Dedifferentiated amniotic fluid mesenchymal stem cell (primary cell): ENCODE measurements at regions not wholly inside any gene's neighbourhood (a gene's known extent, or its start where the extent isn't known, plus 50 kb on each side); places are given as distances from the start of the nearest gene placed in this dataset.
"Not testable (repeated sequence)": the region's sequence is repeated elsewhere in the genome, so short reads cannot be mapped to it uniquely, and the experiment has no call there.

Experiments used
- DNase-seq: peaks from one replicate; pipeline ENCODE4 v3.0.0-alpha.2; 2016; ENCODE audit errors: extremely low spot score

- DNase-seq = not testable (repeated sequence)
Measured at GRCh38 chr3:118162627-118163588, 871.7 kb downstream of the IGSF11 start.

DNA sequence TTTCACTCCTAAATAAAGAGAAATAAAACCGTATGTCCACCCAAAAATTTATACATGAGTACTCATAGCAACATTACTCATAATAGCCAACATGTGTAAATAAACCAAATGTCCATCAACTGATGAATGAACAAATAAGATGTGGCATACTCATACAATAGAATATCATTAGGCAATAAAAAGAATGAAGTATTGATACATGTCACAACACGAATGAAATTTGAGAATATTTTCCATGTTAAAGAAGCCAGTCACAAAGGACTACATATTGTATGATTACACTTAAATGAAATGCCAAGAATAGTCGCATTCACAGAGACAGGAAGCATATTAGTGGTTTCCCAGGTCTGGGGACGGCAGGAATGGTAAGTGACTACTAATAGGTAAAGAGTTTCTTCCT, 869.2 kb downstream of the IGSF11 start:
- no peak for DNase-seq

DNA sequence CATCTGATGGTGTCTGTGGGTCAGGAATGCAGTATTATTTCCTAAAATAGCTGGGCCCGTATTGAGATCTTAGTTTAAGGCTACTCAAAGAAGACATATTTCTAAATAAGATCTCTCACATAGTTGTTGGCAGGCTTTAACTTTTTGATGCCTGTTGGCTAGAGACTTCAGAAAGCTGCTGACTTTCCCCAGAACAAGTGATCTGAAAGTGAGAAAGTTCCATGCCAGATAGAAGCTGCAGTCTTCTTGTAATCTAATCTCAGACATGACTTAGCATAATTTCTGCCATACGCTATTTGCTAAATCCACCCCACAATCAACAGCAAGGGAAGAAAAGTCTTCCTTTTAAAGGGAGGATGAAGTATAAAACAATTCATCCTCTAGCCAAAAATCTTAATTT, 867.1 kb downstream of the IGSF11 start:
- DNase-seq = no peak

DNA sequence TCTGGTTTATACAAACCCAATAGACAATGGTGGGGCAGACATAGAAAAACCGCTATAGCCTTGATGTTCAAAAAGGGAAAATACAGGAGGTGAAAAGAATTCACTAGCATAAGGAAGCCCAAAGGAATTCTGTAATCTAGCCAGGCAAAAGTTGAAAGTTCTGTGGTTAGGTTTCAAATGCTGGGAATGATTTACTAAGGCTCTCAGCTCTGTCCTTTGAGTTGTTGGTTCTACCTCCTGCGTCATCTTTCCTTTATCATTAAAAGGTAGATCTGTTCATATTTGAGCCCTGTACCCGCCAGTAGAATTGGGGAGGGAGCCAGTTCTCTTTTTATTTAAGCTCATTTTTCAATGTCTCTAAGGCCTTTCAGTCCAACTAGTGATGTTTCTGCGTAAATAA, 866.5 kb downstream of the IGSF11 start:
- no peak for DNase-seq

- no peak for DNase-seq
Measured at GRCh38 chr3:118171236-118171852, 863.3 kb downstream of the IGSF11 start.

GRCh38 chr3:118180853-118181252, 853.8 kb downstream of the IGSF11 start:
- no peak for DNase-seq

DNA sequence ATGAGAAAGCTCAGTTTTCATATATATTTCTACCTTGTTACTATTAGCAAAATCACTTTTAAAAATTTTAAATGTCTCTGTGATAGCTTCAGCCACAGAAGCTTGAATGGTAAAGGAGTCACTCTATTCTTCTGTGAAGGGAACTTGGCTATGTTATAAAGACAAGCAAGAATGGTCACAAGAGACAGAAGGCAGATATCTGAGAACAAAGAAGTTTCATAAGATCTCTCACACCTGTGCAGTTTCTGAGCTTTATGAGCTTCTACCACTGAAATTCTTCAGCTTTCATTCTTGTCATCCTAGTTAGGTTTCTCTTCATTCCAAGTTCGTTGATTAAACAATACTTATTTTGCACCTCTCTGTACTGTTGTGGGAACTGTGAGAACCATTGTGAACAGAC, 853.4 kb downstream of the IGSF11 start:
- no peak for DNase-seq

- DNase-seq = no peak
Measured at GRCh38 chr3:118186051-118186450, 848.6 kb downstream of the IGSF11 start.

- no peak for DNase-seq
Measured at GRCh38 chr3:118187221-118187620, 847.4 kb downstream of the IGSF11 start.

GRCh38 chr3:118196183-118196582, 838.5 kb downstream of the IGSF11 start:
- DNase-seq = no peak

GRCh38 chr3:118199044-118199443, 835.6 kb downstream of the IGSF11 start:
- DNase-seq = no peak

GRCh38 chr3:118204052-118204656, 830.5 kb downstream of the IGSF11 start:
- DNase-seq = no peak

DNA sequence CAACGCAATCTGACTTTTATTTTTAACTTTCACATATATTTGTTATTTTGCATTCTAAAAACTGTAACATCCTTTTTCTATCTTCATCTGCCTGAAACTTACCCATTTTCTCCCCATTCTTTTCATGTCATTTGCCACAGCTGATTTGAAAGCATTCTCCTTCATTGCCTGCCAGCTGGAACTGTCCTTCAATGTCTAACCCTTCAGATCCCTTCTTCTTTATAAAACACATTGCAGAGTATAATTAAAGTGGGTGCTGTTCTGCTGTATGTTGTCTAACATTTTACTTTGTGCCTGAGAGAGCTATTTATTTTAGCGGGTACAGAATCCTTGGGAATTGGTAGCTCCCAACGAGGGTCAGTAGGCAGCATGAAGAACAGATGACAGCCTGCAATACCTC, 827.4 kb downstream of the IGSF11 start:
- no peak for DNase-seq

GRCh38 chr3:118208642-118209041, 826.0 kb downstream of the IGSF11 start:
- no peak for DNase-seq

DNA sequence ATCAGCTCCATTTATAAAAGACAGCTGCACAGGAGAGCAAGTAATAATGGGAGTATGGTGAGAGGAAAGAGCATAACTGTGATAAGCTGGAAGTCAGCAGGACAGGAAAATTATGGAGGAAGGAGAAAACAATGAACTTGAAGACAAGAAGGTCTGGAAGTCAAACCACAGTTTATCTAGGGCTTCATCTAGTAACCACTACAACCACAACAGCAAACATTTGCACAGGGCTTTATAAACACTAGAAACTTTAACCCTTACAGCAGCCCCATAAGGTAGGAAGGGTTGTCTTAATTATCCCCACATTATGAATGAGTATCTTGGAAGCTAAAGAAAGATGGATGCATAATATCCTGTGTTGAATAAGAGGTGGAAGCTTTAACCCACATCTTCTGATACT, 820.8 kb downstream of the IGSF11 start:
- no peak for DNase-seq

DNA sequence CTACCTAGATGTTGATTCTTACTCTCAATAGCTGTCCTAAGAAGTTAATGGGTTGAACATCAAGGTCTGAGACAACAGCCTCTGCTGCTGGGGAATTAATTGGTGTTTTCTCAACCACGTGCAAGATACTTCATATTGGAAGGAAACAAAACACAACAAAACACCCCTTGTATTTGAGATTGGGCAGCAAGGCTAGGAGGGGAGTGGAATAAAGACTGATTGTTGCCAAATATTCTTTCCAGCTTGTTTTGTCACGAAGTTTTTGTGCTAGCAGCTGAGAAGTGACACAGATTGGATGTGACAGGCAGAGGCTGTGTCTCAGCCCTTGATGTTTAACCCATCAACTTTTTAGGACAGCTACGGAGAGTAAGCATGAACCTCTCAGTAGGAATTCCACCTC, 808.4 kb downstream of the IGSF11 start:
- DNase-seq = no peak

GRCh38 chr3:118227191-118227590, 807.5 kb downstream of the IGSF11 start:
- DNase-seq = no peak

- no peak for DNase-seq
Measured at GRCh38 chr3:118228151-118228550, 806.5 kb downstream of the IGSF11 start.

- no peak for DNase-seq
Measured at GRCh38 chr3:118229196-118229595, 805.5 kb downstream of the IGSF11 start.

DNA sequence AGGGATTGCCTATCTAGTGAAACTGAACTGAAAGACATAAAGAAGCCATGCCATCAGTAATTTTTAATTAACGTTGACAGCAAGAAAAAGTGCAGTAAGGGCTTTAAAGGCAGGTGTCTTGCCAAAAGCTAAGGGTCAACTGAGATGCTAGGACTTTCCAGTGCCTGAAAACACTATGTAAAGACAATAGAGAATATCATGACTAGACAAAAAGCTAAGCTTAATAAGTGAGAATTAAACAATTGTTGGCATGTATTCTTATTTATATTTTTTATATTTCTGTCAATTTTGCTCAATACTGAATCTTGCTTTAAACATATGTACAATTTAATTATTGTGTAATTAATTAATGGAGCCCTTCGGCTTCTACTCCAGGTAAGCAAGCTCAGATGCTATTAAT, 803.1 kb downstream of the IGSF11 start:
- no peak for DNase-seq

DNA sequence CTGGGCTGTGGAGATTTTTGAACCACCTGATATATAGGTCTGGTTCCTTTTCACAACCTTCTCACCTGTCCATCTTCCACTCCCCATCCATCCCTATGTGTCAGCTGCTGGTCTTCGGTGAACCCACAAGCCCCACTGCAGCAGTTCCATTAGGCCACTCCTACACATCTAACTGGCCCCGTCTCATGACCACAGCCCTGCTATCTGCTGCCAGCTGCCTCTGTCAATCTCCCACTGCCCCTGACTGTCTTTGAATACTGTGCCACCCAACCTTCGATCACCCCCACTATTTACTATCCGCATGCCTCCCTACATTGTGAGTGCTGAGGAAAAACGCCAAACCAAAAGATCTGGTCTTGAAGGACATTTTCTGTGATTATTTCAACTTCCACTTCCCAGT, 795.4 kb downstream of the IGSF11 start:
- DNase-seq = no peak

DNA sequence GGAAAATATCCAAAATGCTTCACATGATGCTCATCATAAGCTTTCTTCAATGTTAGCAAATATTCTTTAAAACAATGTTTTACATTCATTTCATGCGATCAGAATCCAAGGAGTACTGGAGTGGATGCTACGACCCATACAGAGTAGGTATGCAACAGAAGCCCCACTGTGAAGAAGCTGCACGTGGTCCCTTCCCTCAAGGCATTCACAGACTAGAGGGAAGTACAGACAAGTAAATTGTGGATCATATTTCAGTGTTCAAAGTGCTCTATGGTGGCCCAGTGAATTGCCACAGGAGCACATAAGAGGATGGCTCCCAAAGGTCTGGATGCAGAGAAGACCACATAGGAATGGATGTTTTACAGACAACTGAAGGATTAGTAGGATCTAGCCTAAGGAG, 789.9 kb downstream of the IGSF11 start:
- no peak for DNase-seq

GRCh38 chr3:118245312-118245711, 789.3 kb downstream of the IGSF11 start:
- DNase-seq = no peak
